ENCODE measurements at regions not wholly inside any gene's neighbourhood (a gene's known extent, or its start where the extent isn't known, plus 50 kb on each side); places are given as distances from the start of the nearest gene placed in this dataset.

DNA sequence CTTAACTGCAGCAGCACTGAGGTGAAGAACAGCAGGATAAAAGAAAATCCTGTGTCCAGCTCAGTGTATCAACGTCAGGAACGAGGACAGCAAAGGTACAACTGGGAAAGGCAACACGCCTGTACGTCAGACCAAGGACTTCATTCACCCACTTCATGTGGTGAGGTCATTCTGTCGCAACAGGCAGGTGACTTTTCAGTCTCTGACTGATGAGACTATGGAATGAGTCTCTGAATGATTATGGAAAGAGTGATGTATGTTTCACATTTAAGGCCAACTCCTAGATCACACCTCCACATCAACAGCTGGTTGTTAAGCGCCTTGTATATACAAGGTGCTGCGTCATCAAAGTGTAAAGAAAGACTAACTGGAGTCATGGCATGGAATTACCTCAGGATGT is 297.6 kb upstream of the SP8 start:
- no peak for DNase-seq (ENCODE audit: insufficient read length, low spot score)
- no peak for FAIRE-seq
- TF ChIP-seq, protein P1, sequence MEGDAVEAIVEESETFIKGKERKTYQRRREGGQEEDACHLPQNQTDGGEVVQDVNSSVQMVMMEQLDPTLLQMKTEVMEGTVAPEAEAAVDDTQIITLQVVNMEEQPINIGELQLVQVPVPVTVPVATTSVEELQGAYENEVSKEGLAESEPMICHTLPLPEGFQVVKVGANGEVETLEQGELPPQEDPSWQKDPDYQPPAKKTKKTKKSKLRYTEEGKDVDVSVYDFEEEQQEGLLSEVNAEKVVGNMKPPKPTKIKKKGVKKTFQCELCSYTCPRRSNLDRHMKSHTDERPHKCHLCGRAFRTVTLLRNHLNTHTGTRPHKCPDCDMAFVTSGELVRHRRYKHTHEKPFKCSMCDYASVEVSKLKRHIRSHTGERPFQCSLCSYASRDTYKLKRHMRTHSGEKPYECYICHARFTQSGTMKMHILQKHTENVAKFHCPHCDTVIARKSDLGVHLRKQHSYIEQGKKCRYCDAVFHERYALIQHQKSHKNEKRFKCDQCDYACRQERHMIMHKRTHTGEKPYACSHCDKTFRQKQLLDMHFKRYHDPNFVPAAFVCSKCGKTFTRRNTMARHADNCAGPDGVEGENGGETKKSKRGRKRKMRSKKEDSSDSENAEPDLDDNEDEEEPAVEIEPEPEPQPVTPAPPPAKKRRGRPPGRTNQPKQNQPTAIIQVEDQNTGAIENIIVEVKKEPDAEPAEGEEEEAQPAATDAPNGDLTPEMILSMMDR (IDR thresholded peaks at IDR 0.05; ENCODE audit: insufficient read depth, missing control alignments), result no peak

DNA sequence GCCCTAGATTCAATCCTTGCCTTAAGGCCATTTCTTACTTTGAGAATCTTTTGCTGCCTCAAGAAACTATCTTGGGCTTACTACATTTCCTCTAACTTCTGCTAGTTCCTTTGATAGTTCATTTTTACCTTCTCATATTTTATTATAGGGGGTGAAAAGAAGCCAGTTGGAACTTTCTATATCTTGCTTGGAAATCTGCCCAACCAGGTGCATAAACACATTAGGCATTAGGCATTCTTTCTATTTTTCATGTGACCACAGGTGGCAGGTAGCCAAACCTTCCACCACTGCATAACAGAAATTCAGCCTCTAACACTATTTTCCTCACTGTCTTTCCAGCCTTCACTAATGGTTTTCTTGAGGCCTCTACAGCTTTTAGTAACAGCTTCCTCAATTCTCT is 300.0 kb upstream of the SP8 start:
- no peak for FAIRE-seq
- TF ChIP-seq, protein P1 (IDR thresholded peaks at IDR 0.05; ENCODE audit: insufficient read depth, missing control alignments), result no peak
- DNase-seq (ENCODE audit: insufficient read length, low spot score), result no peak

DNA sequence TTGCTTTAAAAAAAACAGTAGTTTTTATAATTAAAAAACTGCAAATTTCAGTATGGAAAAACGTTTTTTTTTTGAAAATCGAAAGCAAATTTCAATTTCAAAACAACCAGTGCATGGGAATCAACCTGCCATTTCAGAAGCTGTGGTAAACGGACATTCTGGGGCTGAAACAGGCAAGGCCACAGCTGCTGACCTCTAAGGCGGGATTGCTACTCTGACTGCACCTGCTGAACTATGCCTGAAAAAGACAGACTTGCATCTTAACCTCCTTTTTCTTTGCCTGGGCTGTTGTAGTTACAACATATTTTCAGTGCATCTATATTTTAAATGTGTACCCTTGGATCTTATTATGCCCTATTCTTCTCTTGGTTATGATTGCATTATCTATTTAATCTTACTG is 303.0 kb upstream of the SP8 start:
- FAIRE-seq, result no peak
- DNase-seq (ENCODE audit: insufficient read length, low spot score), result no peak
- TF ChIP-seq, protein P1 (IDR thresholded peaks at IDR 0.05; ENCODE audit: insufficient read depth, missing control alignments), result no peak

DNA sequence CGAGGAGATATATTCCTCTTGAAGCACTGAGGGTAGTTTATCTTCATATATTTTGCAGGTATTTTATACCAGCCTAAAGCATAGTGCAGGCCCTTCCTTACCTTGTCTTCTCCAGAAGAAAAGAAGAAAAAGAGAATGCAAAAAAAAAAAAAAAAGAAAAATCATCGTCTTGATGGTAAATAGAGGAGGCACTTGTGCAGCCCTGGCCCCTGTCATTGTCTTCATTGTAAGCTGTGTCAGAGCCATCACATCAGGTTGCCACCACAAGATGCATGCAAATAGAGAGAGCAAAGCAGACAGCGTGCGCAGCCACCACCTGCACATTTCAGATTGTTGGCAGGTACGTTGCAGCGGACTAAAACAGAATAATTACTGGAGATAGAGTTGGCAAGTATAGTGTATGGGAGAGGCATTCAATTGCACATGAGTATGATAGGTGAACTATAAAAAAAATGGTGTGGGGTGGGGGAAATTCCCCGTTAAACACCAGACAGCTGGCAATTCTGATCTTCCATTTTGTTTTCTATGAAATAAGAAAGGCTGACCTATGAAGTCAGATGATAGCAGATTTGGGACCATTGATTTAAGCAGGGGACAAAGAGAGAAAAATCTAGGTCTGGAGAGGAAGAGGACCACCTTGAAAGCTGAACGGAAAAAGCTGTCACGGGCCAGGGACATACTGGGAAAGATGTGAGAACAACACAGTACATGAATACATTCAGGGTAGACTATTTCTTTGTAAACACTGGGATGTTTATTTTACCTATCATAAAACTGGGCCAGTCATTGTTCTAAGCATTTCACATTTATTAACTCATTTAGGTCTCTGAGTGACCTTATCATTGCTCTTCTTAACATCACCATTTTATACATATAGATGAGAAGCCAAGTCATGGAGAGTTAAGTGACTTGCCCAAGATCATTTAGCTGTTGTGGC is 306.3 kb upstream of the SP8 start:
- DNase-seq (ENCODE audit: insufficient read length, low spot score), result no peak
- TF ChIP-seq, protein P1 (IDR thresholded peaks at IDR 0.05; ENCODE audit: insufficient read depth, missing control alignments), result no peak
- FAIRE-seq, result no peak

DNA sequence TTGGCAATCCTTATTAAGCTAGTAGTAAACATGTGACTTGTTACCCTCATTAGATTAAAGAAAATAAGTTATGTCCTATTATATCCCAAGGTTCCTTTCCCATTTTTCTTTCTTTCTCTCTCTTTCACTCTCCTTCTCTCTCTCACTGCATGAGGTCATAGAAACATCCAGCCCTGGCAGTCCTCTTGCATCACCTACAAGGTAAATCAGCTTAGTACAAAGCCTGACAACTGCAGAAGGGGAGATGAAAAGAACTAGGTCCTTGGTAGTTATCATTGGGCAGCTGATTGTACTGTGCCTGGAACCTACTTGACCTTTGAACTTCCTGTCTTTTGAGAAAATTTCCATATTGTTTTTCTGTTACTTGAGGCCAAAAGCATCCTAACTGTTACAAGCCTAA is 307.9 kb upstream of the SP8 start:
- DNase-seq (ENCODE audit: insufficient read length, low spot score), result no peak
- TF ChIP-seq, protein P1 (IDR thresholded peaks at IDR 0.05; ENCODE audit: insufficient read depth, missing control alignments), result no peak
- FAIRE-seq, result no peak

DNA sequence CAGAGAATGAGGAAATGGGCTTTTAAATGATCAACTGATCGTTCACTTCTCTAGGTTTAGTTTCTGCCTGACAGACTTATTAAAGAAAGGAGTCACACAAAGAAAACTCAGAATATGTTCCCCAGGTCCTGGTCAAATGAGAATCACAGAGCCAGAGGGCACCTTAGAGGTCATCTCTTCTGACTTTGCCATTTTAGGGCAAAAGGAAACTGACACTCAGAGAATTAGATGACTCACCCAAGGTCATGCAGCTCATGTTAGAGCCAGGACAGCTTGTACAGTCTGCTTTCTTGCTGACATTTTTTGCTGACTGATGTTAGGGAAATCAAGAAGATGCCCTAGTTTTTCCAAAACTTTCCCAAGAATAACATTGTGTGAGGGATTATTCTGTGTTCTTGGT is 312.7 kb upstream of the SP8 start:
- TF ChIP-seq, protein P1 (IDR thresholded peaks at IDR 0.05; ENCODE audit: insufficient read depth, missing control alignments), result no peak
- DNase-seq (ENCODE audit: insufficient read length, low spot score) (no peak), FAIRE-seq (no peak)

DNA sequence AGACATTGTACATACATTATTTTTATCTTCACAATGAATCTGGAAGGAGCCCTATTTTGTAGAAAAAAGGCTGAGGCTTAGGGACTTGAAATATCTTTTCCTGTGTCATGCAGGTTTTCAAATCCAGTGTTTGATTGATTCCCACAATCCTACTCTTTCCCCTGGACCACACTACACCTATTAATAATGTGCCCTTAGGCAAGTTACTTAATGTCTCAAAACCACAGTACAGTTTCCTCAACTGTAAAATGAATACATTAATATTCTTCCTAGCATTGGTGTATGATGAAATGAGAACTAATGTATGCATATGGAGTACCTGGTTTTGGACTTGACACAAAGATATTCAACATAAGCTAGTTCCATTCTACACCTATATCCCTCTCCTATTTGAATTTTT is 313.3 kb upstream of the SP8 start:
- FAIRE-seq (no peak), DNase-seq (ENCODE audit: insufficient read length, low spot score) (no peak)
- TF ChIP-seq, protein P1 (IDR thresholded peaks at IDR 0.05; ENCODE audit: insufficient read depth, missing control alignments), result no peak
